Thoracic aorta (tissue), 2 donors: ENCODE measurements at regions not wholly inside any gene's neighbourhood (a gene's known extent, or its start where the extent isn't known, plus 50 kb on each side); places are given as distances from the start of the nearest gene placed in this dataset.

Experiments used
- ATAC-seq: fragments of 150-250 bp; one replicate; pipeline ENCODE4 v1.8.0; 2017; ENCODE audit warnings: low read depth; ENCODE audit not compliant: insufficient number of reproducible peaks, low FRiP score
- DNase-seq: peaks from one replicate; pipeline ENCODE4 v3.0.0-alpha.2; 2020; ENCODE audit warnings: low spot score
- H3K27ac ChIP-seq, 2 donors: fragments of 200-600 bp; sonication (generic); 1 replicate in 1 of 2; 2 replicates in 1 of 2; pipeline ENCODE4 v1.5.1; 2016; ENCODE audit warnings: mild to moderate bottlenecking in 2 of 2, moderate library complexity in 2 of 2
- H3K27me3 ChIP-seq: fragments of 200-600 bp; sonication (generic); replicated peaks from 2 replicates; pipeline ENCODE4 v1.6.0; 2016; ENCODE audit warnings: mild to moderate bottlenecking; ENCODE audit not compliant: insufficient read depth
- H3K36me3 ChIP-seq: fragments of 200-600 bp; sonication (generic); one replicate; pipeline ENCODE4 v1.5.1; 2016
- H3K4me1 ChIP-seq, 2 donors: fragments of 200-600 bp; sonication (generic); 1 replicate in 1 of 2; 2 replicates in 1 of 2; pipeline versions ENCODE4 v1.5.1 to v1.6.0; 2016; ENCODE audit warnings: low read depth in 2 of 2, mild to moderate bottlenecking in 1 of 2; ENCODE audit not compliant: control insufficient read depth in 1 of 2
- H3K4me3 ChIP-seq: fragments of 200-600 bp; sonication (generic); 2 replicates; pipeline ENCODE4 v1.5.1; 2016; ENCODE audit warnings: mild to moderate bottlenecking
- H3K9me3 ChIP-seq: fragments of 200-600 bp; sonication (generic); 2 replicates; pipeline ENCODE4 v1.5.1; 2016
- CTCF ChIP-seq: fragments of 200-600 bp; sonication (generic); IDR thresholded peaks from one replicate; pipeline ENCODE4 v1.5.1; 2019; ENCODE audit warnings: antibody characterized with exemption

- no peak for DNase-seq
- H3K4me1 ChIP-seq: peaks cover 5 to 12% of the 10 kb centered on the region in 2 donors
- no peaks in the 10 kb centered on the region for H3K36me3 ChIP-seq
- TF ChIP-seq CTCF: no peak
- H3K27ac ChIP-seq: no peak overlapping the region
- ATAC-seq: no peak
- H3K27me3 ChIP-seq: no peaks in the 10 kb centered on the region
- H3K4me3 ChIP-seq: peak overlapping the region; percentile 26
- no peaks in the 10 kb centered on the region for H3K9me3 ChIP-seq
Measured at GRCh38 chr15:95086531-95087252, 855.3 kb downstream of the MCTP2 start.

GRCh38 chr15:95087253-95087609 is 855.9 kb downstream of the MCTP2 start:
- TF ChIP-seq CTCF: no peak
- DNase-seq (no peak), ATAC-seq (no peak)

GRCh38 chr15:95091444-95091843 is 860.1 kb downstream of the MCTP2 start:
- DNase-seq: no peak
- TF ChIP-seq CTCF: no peak
- Histone ChIP-seq H3K27ac (no peak overlapping the region), H3K9me3 (no peaks in the 10 kb centered on the region), H3K36me3 (no peaks in the 10 kb centered on the region), H3K4me3 (no peak overlapping the region), H3K27me3 (no peaks in the 10 kb centered on the region), H3K4me1 (peaks cover 4 to 9% of the 10 kb centered on the region in 2 donors)
- no peak for ATAC-seq

More at GRCh38 chr15:95087253-95087609, 855.9 kb downstream of the MCTP2 start:
- no peaks in the 10 kb centered on the region for H3K9me3 ChIP-seq
- H3K27ac ChIP-seq: no peak overlapping the region
- H3K36me3 ChIP-seq: no peaks in the 10 kb centered on the region
- peaks cover 5 to 12% of the 10 kb centered on the region in 2 donors for H3K4me1 ChIP-seq
- no peaks in the 10 kb centered on the region for H3K27me3 ChIP-seq
- H3K4me3 ChIP-seq: no peak overlapping the region

- Histone ChIP-seq H3K9me3 (no peaks in the 10 kb centered on the region), H3K27ac (no peak overlapping the region), H3K4me3 (no peak overlapping the region), H3K36me3 (no peaks in the 10 kb centered on the region), H3K4me1 (no peaks in the 10 kb centered on the region), H3K27me3 (no peaks in the 10 kb centered on the region)
- DNase-seq: no peak
- no peak for ATAC-seq
- TF ChIP-seq CTCF: no peak
Measured at GRCh38 chr15:95095250-95095649, 863.9 kb downstream of the MCTP2 start.

GRCh38 chr15:95096651-95097050 is 865.3 kb downstream of the MCTP2 start:
- DNase-seq (no peak), ATAC-seq (no peak)
- Histone ChIP-seq H3K4me3 (no peak overlapping the region), H3K36me3 (no peaks in the 10 kb centered on the region), H3K4me1 (no peaks in the 10 kb centered on the region), H3K27ac (no peak overlapping the region), H3K27me3 (no peaks in the 10 kb centered on the region), H3K9me3 (no peaks in the 10 kb centered on the region)
- no peak for TF ChIP-seq CTCF
